ENCODE measurements at regions not wholly inside any gene's neighbourhood (a gene's known extent, or its start where the extent isn't known, plus 50 kb on each side); places are given as distances from the start of the nearest gene placed in this dataset.

DNA sequence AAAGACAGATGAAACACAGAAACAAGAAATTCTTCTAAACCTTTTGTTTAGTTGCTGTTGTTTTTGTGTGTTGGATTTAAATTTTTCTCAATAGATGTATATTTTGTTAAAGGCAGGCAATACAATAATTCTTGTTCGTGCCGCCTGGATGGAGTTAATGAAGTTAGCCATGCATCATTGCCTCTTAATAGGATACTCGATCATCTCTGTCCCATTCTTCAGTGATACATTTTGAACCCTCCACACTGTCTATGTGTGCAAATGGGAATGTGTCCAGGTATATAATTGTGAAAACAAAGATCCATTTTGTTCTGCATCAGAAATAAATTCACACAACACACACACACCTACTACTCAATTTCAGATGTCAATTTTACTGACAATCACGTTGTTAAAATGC, 186.6 kb upstream of the ADAMTS16 start:
- no peak overlapping the region for H3K4me3 ChIP-seq (ENCODE audit: low read depth, low read length)
- DNase-seq (ENCODE audit: low read depth, low spot score), result no peak
- ChIA-PET POLR2A (no interaction called here), CTCF (no interaction called here)
- TF ChIP-seq, protein P1, sequence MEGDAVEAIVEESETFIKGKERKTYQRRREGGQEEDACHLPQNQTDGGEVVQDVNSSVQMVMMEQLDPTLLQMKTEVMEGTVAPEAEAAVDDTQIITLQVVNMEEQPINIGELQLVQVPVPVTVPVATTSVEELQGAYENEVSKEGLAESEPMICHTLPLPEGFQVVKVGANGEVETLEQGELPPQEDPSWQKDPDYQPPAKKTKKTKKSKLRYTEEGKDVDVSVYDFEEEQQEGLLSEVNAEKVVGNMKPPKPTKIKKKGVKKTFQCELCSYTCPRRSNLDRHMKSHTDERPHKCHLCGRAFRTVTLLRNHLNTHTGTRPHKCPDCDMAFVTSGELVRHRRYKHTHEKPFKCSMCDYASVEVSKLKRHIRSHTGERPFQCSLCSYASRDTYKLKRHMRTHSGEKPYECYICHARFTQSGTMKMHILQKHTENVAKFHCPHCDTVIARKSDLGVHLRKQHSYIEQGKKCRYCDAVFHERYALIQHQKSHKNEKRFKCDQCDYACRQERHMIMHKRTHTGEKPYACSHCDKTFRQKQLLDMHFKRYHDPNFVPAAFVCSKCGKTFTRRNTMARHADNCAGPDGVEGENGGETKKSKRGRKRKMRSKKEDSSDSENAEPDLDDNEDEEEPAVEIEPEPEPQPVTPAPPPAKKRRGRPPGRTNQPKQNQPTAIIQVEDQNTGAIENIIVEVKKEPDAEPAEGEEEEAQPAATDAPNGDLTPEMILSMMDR (IDR thresholded peaks at IDR 0.05; ENCODE audit: insufficient read depth, low read length, missing control alignments), result no peak

DNA sequence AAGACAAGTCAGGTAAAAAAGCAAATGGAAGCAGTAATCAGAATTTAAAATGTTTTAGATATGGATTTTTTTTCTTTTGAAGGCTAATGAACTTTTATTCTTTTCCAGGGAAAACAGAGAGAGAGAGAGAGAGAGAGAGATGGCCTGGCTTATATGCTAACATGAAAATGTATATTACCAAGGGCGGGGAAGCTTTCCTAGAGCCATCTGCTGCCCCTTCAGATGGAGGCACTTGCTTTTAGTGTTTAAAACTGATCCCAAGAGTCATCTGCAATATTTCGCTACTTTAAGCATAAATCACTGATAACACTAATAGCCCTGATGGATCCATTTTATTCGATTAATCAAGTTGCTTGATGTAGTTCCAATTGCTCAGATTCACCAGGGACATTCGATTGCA, 186.1 kb upstream of the ADAMTS16 start:
- TF ChIP-seq, protein P1 (IDR thresholded peaks at IDR 0.05; ENCODE audit: insufficient read depth, low read length, missing control alignments), result no peak
- CTCF ChIA-PET, result no interaction called here
- POLR2A ChIA-PET, result no interaction called here
- DNase-seq (ENCODE audit: low read depth, low spot score), result no peak
- H3K4me3 ChIP-seq (ENCODE audit: low read depth, low read length), result no peak overlapping the region

DNA sequence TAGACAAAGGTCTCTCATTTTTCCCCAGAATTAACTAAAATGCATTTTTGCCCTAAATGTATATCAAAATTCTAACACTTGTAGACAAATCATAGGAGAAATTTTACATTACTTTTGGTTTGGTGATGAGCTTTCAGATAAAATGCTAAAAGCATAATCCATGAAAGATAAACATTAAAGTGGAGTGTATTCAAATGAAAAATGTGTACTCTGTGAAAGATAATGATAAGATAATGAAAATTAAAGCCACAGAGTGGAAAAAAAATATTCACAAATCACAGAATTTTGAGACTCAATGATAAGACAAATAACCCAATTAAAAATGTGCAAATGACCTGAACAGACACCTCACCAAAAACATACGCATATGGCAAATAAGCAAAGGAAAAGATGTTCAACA, 176.9 kb upstream of the ADAMTS16 start:
- ChIA-PET CTCF (no interaction called here), POLR2A (no interaction called here)
- H3K4me3 ChIP-seq (ENCODE audit: low read depth, low read length), result no peak overlapping the region
- no peak for DNase-seq (ENCODE audit: low read depth, low spot score)
- TF ChIP-seq, protein P1 (IDR thresholded peaks at IDR 0.05; ENCODE audit: insufficient read depth, low read length, missing control alignments), result no peak

DNA sequence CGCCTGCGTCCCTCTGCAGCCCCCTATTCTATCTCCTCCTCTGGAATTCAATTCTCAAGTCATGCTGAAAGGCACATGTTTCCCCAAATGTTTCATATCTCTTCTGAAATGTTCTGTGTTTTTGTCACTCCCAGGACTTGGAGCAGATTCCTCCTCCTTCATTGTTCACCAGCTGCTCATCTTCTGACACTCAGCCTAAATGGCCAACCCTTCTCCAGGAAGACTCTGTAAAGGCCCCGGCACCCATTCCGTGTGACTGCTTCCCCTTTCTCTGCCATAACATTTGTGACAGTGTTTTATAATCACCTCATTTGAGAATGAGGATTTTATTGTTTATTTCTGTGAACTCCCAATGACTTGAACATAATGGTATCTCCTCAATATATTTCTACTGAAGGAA, 170.8 kb upstream of the ADAMTS16 start:
- H3K4me3 ChIP-seq (ENCODE audit: low read depth, low read length), result no peak overlapping the region
- TF ChIP-seq, protein P1 (IDR thresholded peaks at IDR 0.05; ENCODE audit: insufficient read depth, low read length, missing control alignments), result no peak
- ChIA-PET POLR2A (no interaction called here), CTCF (no interaction called here)
- no peak for DNase-seq (ENCODE audit: low read depth, low spot score)

DNA sequence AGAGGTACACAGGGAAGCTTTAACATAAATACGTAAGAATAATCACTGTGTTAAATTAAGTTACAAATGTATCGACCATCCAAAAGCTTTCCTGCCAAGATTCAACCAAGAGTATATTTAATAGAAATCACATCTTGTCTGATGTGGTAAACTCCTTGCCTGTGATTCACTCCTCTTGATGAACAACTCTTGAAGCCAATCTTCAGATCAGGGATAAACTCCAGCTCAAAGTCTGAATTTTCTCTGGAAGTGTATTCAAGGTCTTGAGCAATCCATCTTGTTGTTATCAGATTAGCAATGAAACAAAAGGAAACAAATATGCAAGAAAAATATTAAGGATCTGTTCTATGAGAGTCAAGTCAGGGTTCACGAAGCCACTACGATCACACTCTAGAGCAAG, 170.0 kb upstream of the ADAMTS16 start:
- H3K4me3 ChIP-seq (ENCODE audit: low read depth, low read length), result no peak overlapping the region
- CTCF ChIA-PET, result no interaction called here

DNA sequence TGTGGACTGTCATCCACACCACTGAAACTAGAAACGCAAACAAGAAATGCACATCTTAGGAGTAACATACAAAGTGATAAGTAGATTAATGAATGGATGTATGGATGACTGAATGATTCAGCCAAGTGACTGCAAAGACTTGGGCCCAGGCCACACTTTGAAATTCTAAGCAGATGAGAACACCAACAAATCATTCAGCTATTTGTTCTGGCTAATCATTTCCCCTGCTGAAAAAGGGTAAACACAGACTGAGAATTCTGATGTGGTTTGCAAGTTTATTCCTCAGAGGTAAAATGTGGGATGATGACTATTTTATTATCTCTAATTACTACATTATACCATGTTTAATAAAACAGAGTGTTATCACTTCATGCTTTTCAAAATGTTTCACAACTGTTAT, 163.2 kb upstream of the ADAMTS16 start:
- DNase-seq (ENCODE audit: low read depth, low spot score), result no peak
- no peak overlapping the region for H3K4me3 ChIP-seq (ENCODE audit: low read depth, low read length)
- POLR2A ChIA-PET, result no interaction called here
- TF ChIP-seq, protein P1 (IDR thresholded peaks at IDR 0.05; ENCODE audit: insufficient read depth, low read length, missing control alignments), result no peak
- CTCF ChIA-PET, result no interaction called here

More for the DNA sequence above, 170.0 kb upstream of the ADAMTS16 start:
- POLR2A ChIA-PET, result no interaction called here
- DNase-seq (ENCODE audit: low read depth, low spot score), result no peak
- TF ChIP-seq, protein P1 (IDR thresholded peaks at IDR 0.05; ENCODE audit: insufficient read depth, low read length, missing control alignments), result no peak
